Naive thymus-derived CD4-positive, alpha-beta T cell (primary cell): ENCODE measurements at regions not wholly inside any gene's neighbourhood (a gene's known extent, or its start where the extent isn't known, plus 50 kb on each side); places are given as distances from the start of the nearest gene placed in this dataset.

ENCODE experiments used
- ATAC-seq: fragments of 150-1000 bp; cut with Tn5 transposase; 2 replicates; pipeline ENCODE4 v1.10.0; 2021; ENCODE audit warnings: mild to moderate bottlenecking, moderate library complexity
- CTCF ChIA-PET: fragments of 350-600 bp; sonication (Branson Sonifier 250); formaldehyde crosslinking; loops from one replicate; lab custom pipeline; 2021; ENCODE audit warnings: antibody characterized with exemption; lab: Charles Lee
- POLR2A ChIA-PET: fragments of 350-600 bp; sonication (Branson Sonifier 250); formaldehyde crosslinking; loops from one replicate; lab custom pipeline; 2021; ENCODE audit warnings: antibody characterized with exemption, inconsistent platforms; lab: Charles Lee
- DNase-seq, 9 donors: peaks; one replicate each; pipeline versions ENCODE4 v3.0.0 to v3.0.0-alpha.2; 2020 to 2022; ENCODE audit warnings: mixed read lengths in 1 of 9
- H3K27ac ChIP-seq: one replicate; pipeline ENCODE4 v1.7.0; 2013; ENCODE audit warnings: mild to moderate bottlenecking, low read depth, low read length, moderate library complexity
- H3K27me3 ChIP-seq, 2 donors: one replicate each; pipeline ENCODE4 v1.7.0; 2013; ENCODE audit warnings: low read length in 2 of 2, mild to moderate bottlenecking in 2 of 2, moderate library complexity in 2 of 2; ENCODE audit not compliant: control insufficient read depth in 2 of 2, insufficient read depth in 2 of 2
- H3K36me3 ChIP-seq, 3 experiments: 1 replicate in 2 of 3; 2 replicates in 1 of 3; pipeline ENCODE4 v1.7.0; 2013; ENCODE audit warnings: low read length in 3 of 3, mild to moderate bottlenecking in 3 of 3, moderate library complexity in 1 of 3; ENCODE audit not compliant: insufficient read depth in 3 of 3, control insufficient read depth in 2 of 3
- H3K4me1 ChIP-seq, 2 donors: one replicate each; pipeline ENCODE4 v1.7.0; 2013; ENCODE audit warnings: low read length in 2 of 2, mild to moderate bottlenecking in 2 of 2, moderate library complexity in 1 of 2; ENCODE audit not compliant: control insufficient read depth in 2 of 2, insufficient read depth in 2 of 2
- H3K4me3 ChIP-seq: 2 replicates; pipeline ENCODE4 v1.7.0; 2013; ENCODE audit warnings: mild to moderate bottlenecking, low read length
- H3K9me3 ChIP-seq, 3 experiments: 1 replicate in 2 of 3; 2 replicates in 1 of 3; pipeline ENCODE4 v1.7.0; 2013; ENCODE audit warnings: low read length in 3 of 3; ENCODE audit not compliant: control insufficient read depth in 2 of 3
- H3K27ac Mint-ChIP-seq, 9 donors: one replicate each; pipeline ENCODE4 v1.8.0; 2020 to 2022; ENCODE audit warnings: mixed read lengths in 9 of 9, mild to moderate bottlenecking in 8 of 9, moderate library complexity in 5 of 9, inconsistent platforms in 2 of 9
- H3K27me3 Mint-ChIP-seq, 5 donors: one replicate each; pipeline ENCODE4 v1.8.0; 2021 to 2022; ENCODE audit warnings: mixed read lengths in 5 of 5, mild to moderate bottlenecking in 1 of 5
- H3K36me3 Mint-ChIP-seq, 5 donors: one replicate each; pipeline ENCODE4 v1.8.0; 2020 to 2022; ENCODE audit warnings: mixed read lengths in 5 of 5, mild to moderate bottlenecking in 3 of 5, inconsistent platforms in 1 of 5
- H3K4me1 Mint-ChIP-seq, 7 donors: one replicate each; pipeline ENCODE4 v1.8.0; 2020 to 2022; ENCODE audit warnings: mixed read lengths in 7 of 7, mild to moderate bottlenecking in 3 of 7, inconsistent platforms in 1 of 7
- H3K4me3 Mint-ChIP-seq, 10 donors: one replicate each; pipeline ENCODE4 v1.8.0; 2020 to 2022; ENCODE audit warnings: mild to moderate bottlenecking in 10 of 10, mixed read lengths in 10 of 10, moderate library complexity in 6 of 10, inconsistent platforms in 2 of 10
- H3K9me3 Mint-ChIP-seq, 11 donors: one replicate each; pipeline ENCODE4 v1.8.0; 2020 to 2022; ENCODE audit warnings: mixed read lengths in 11 of 11, mild to moderate bottlenecking in 4 of 11, inconsistent platforms in 1 of 11, moderate library complexity in 1 of 11
- intact Hi-C, 2 donors: fragments of 100-400 bp; cut with micrococcal nuclease; formaldehyde crosslinking; loops; one replicate each; pipeline ENCODE4 v1.15.1; 2023

DNA sequence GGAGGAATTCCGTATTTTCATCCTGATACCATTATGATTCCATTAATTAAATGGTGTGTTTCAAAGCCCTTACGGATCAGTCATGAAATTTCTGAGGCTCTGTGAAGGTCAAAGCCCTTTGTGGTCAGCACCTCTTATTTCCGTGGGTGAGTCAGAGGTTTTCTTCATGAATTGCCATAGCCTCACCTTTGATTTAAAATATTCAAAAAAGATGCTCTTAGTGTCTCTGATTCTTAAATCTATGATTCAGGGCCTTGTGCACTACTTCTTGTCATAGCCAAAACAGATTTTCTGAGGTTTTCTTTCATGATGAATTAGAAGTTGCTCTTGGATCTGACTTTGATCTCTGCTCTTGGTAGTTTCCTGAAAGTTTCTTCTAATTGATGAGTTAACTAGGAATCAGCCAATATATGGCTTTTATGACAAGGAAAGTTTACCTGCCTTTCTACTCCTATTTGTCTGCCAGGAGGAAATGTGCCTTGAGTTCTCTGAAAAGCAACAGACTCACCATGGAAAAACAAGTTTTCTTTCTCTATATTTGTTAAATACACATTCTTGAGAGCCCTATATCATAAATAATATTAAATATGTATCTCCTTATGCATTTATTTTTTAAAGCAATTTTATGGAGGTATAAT is 613.0 kb downstream of the UTRN start:
- ChIA-PET CTCF (no interaction called here), POLR2A (no interaction called here)
- Histone ChIP-seq H3K36me3 (no peaks in the 10 kb centered on the region), H3K4me1 (no peaks in the 10 kb centered on the region), H3K4me3 (no peak overlapping the region), H3K27me3 (no peaks in the 10 kb centered on the region), H3K9me3 (peaks cover 0 to 4% (median 0%) of the 10 kb centered on the region in 3 experiments), H3K27ac (no peak overlapping the region)
- intact Hi-C loops: no loop called here
- H3K27me3 Mint-ChIP-seq: peaks cover 4 to 17% (median 8%) of the 10 kb centered on the region in 5 donors
- DNase-seq (no peak), ATAC-seq (no peak)
- H3K27ac Mint-ChIP-seq: no peak overlapping the region
- H3K4me1 Mint-ChIP-seq: no peaks in the 10 kb centered on the region
- peaks cover 0 to 6% (median 0%) of the 10 kb centered on the region in 5 donors for H3K36me3 Mint-ChIP-seq
- peaks cover 0 to 22% (median 8%) of the 10 kb centered on the region in 11 donors for H3K9me3 Mint-ChIP-seq
- H3K4me3 Mint-ChIP-seq: no peak overlapping the region

- no peaks in the 10 kb centered on the region for H3K27me3 ChIP-seq
- Mint-ChIP-seq H3K27me3 (peaks cover 8 to 22% (median 12%) of the 10 kb centered on the region in 5 donors), H3K27ac (no peak overlapping the region), H3K9me3 (peaks cover 0 to 27% (median 9%) of the 10 kb centered on the region in 11 donors), H3K4me3 (no peak overlapping the region), H3K36me3 (peaks cover 0 to 7% (median 0%) of the 10 kb centered on the region in 5 donors), H3K4me1 (no peaks in the 10 kb centered on the region)
- H3K4me3 ChIP-seq: no peak overlapping the region
- intact Hi-C loops: no loop called here
- ATAC-seq: no peak
- no peaks in the 10 kb centered on the region for H3K4me1 ChIP-seq
- ChIA-PET CTCF (no interaction called here), POLR2A (no interaction called here)
- no peak overlapping the region for H3K27ac ChIP-seq
- H3K9me3 ChIP-seq: peaks cover 0 to 4% (median 0%) of the 10 kb centered on the region in 3 experiments
- DNase-seq: no peak
- no peaks in the 10 kb centered on the region for H3K36me3 ChIP-seq
These were observed 613.6 kb downstream of the UTRN start for GRCh38 chr6:144898741-144899140.

- Histone ChIP-seq H3K4me3 (no peak overlapping the region), H3K4me1 (no peaks in the 10 kb centered on the region), H3K27me3 (no peaks in the 10 kb centered on the region), H3K36me3 (no peaks in the 10 kb centered on the region), H3K27ac (no peak overlapping the region), H3K9me3 (peaks cover 0 to 4% (median 0%) of the 10 kb centered on the region in 3 experiments)
- intact Hi-C loops: no loop called here
- DNase-seq (no peak), ATAC-seq (no peak)
- Mint-ChIP-seq H3K27ac (no peak overlapping the region), H3K36me3 (peaks cover 0 to 7% (median 0%) of the 10 kb centered on the region in 5 donors), H3K4me1 (no peaks in the 10 kb centered on the region), H3K4me3 (no peak overlapping the region), H3K27me3 (peaks cover 8 to 27% (median 15%) of the 10 kb centered on the region in 5 donors), H3K9me3 (peaks cover 0 to 29% (median 9%) of the 10 kb centered on the region in 11 donors)
- ChIA-PET POLR2A (no interaction called here), CTCF (interaction anchor here (0.6 to 0.7 kb wide), 2 partner anchors 84 to 309 kb away, joined by 3 read pairs; no protein-coding TSS in a partner anchor)
These were observed 614.0 kb downstream of the UTRN start for GRCh38 chr6:144899161-144899560.

DNA sequence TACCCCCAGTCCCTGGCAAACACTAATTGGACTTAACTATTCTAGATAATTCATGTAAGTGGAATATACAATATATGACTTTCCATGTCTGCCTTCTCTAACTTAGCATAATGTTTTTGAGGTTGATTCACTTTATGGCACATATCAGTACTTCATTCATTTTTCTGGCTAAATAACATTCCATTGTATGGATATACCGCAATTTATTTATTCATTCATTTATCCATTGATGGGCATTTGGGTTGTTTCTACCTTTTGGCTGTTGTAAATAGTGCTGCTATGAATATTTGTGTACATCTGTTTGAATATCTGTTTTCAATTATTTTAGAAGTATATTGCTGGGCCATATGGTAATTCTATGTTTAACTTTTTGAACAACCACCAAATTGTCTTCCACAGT is 616.3 kb downstream of the UTRN start:
- no peaks in the 10 kb centered on the region for H3K36me3 ChIP-seq
- DNase-seq (no peak), ATAC-seq (no peak)
- Mint-ChIP-seq H3K9me3 (peaks cover 0 to 29% (median 9%) of the 10 kb centered on the region in 11 donors), H3K27ac (no peak overlapping the region), H3K36me3 (peaks cover 0 to 7% (median 0%) of the 10 kb centered on the region in 5 donors), H3K27me3 (peaks cover 15 to 35% (median 23%) of the 10 kb centered on the region in 5 donors), H3K4me1 (no peaks in the 10 kb centered on the region), H3K4me3 (no peak overlapping the region)
- intact Hi-C loops: no loop called here
- H3K9me3 ChIP-seq: peaks cover 0 to 4% (median 0%) of the 10 kb centered on the region in 3 experiments
- H3K4me1 ChIP-seq: no peaks in the 10 kb centered on the region
- ChIA-PET POLR2A (no interaction called here), CTCF (no interaction called here)
- H3K27me3 ChIP-seq: no peaks in the 10 kb centered on the region
- no peak overlapping the region for H3K4me3 ChIP-seq
- H3K27ac ChIP-seq: no peak overlapping the region

DNA sequence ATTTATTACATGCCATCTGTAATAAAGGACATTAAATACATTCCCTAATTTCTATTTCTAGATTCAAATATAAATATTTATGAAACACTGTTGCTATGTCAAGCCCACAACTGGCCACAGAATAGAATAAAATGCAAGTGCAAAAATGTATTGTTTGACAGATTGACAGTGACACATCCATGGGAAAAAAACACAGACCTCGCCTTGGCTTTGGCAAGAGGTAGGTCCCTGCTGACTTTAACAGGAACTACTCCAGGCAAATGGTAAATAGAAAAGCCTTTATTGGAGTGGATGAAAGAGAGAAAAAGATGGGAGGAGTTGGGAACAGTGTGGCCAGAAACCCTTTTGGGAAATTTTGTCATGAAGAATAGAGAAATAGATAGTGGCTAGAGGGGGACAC is 622.9 kb downstream of the UTRN start:
- Histone ChIP-seq H3K9me3 (no peaks in the 10 kb centered on the region), H3K4me3 (no peak overlapping the region), H3K27ac (no peak overlapping the region), H3K4me1 (no peaks in the 10 kb centered on the region), H3K27me3 (no peaks in the 10 kb centered on the region), H3K36me3 (no peaks in the 10 kb centered on the region)
- H3K27me3 Mint-ChIP-seq: peaks cover 15 to 37% (median 22%) of the 10 kb centered on the region in 5 donors
- H3K4me3 Mint-ChIP-seq: no peak overlapping the region
- peaks cover 0 to 9% (median 2%) of the 10 kb centered on the region in 11 donors for H3K9me3 Mint-ChIP-seq
- peaks cover 0 to 3% (median 2%) of the 10 kb centered on the region in 5 donors for H3K36me3 Mint-ChIP-seq
- intact Hi-C loops: no loop called here
- DNase-seq (no peak), ATAC-seq (no peak)
- ChIA-PET POLR2A (no interaction called here), CTCF (no interaction called here)
- peaks cover 0 to 14% (median 6%) of the 10 kb centered on the region in 7 donors for H3K4me1 Mint-ChIP-seq
- H3K27ac Mint-ChIP-seq: no peak overlapping the region

GRCh38 chr6:144909753-144910285 is 624.7 kb downstream of the UTRN start:
- ChIA-PET POLR2A (no interaction called here), CTCF (no interaction called here)
- Mint-ChIP-seq H3K36me3 (peaks cover 0 to 3% (median 0%) of the 10 kb centered on the region in 5 donors), H3K9me3 (peaks cover 0 to 5% (median 0%) of the 10 kb centered on the region in 11 donors), H3K27me3 (peaks cover 13 to 21% (median 16%) of the 10 kb centered on the region in 5 donors), H3K4me1 (peaks cover 0 to 14% (median 6%) of the 10 kb centered on the region in 7 donors), H3K4me3 (no peak overlapping the region), H3K27ac (no peak overlapping the region)
- no peaks in the 10 kb centered on the region for H3K27me3 ChIP-seq
- H3K4me3 ChIP-seq: no peak overlapping the region
- H3K36me3 ChIP-seq: no peaks in the 10 kb centered on the region
- intact Hi-C loops: no loop called here
- no peak overlapping the region for H3K27ac ChIP-seq
- no peaks in the 10 kb centered on the region for H3K9me3 ChIP-seq
- ATAC-seq (no peak), DNase-seq (no peak)
- no peaks in the 10 kb centered on the region for H3K4me1 ChIP-seq
